T-helper 2 cell (primary cell): ENCODE measurements at regions not wholly inside any gene's neighbourhood (a gene's known extent, or its start where the extent isn't known, plus 50 kb on each side); places are given as distances from the start of the nearest gene placed in this dataset.

ENCODE experiments used
- DNase-seq, 5 experiments: peaks; one replicate each; pipeline versions ENCODE4 v3.0.0 to v3.0.0-alpha.2; 2012 to 2022

GRCh38 chr4:20412072-20412471, 160.4 kb downstream of the SLIT2 start:
- no peak for DNase-seq

GRCh38 chr4:20416800-20417199, 165.1 kb downstream of the SLIT2 start:
- DNase-seq: no peak

GRCh38 chr4:20418861-20419451, 167.3 kb downstream of the SLIT2 start:
- DNase-seq: peak in 2 of 5 experiments; percentile 4 to 76

GRCh38 chr4:20420916-20421602, 169.4 kb downstream of the SLIT2 start:
- no peak for DNase-seq

GRCh38 chr4:20421603-20421985, 169.9 kb downstream of the SLIT2 start:
- no peak for DNase-seq

- DNase-seq: peak in 1 of 5 experiments; percentile 40
Measured at GRCh38 chr4:20422398-20422797, 170.7 kb downstream of the SLIT2 start.

- no peak for DNase-seq
Measured at GRCh38 chr4:20423420-20423819, 171.7 kb downstream of the SLIT2 start.

- no peak for DNase-seq
Measured at GRCh38 chr4:20426028-20426427, 174.3 kb downstream of the SLIT2 start.

- DNase-seq: no peak
Measured at GRCh38 chr4:20428436-20429160, 176.9 kb downstream of the SLIT2 start.

- no peak for DNase-seq
Measured at GRCh38 chr4:20430259-20430941, 178.7 kb downstream of the SLIT2 start.

- DNase-seq: no peak
Measured at GRCh38 chr4:20431543-20431951, 179.8 kb downstream of the SLIT2 start.

GRCh38 chr4:20432088-20432487, 180.4 kb downstream of the SLIT2 start:
- DNase-seq: no peak

GRCh38 chr4:20433097-20433705, 181.5 kb downstream of the SLIT2 start:
- DNase-seq: no peak

- no peak for DNase-seq
Measured at GRCh38 chr4:20440170-20440569, 188.5 kb downstream of the SLIT2 start.

GRCh38 chr4:20443015-20443805, 191.5 kb downstream of the SLIT2 start:
- no peak for DNase-seq

GRCh38 chr4:20444599-20445337, 193.1 kb downstream of the SLIT2 start:
- no peak for DNase-seq

- DNase-seq: no peak
Measured at GRCh38 chr4:20445933-20446723, 194.4 kb downstream of the SLIT2 start.

- DNase-seq: no peak
Measured at GRCh38 chr4:20447103-20447502, 195.4 kb downstream of the SLIT2 start.

- DNase-seq: no peak
Measured at GRCh38 chr4:20451986-20452385, 200.3 kb downstream of the SLIT2 start.

GRCh38 chr4:20454515-20454914, 202.8 kb downstream of the SLIT2 start:
- no peak for DNase-seq

- DNase-seq: no peak
Measured at GRCh38 chr4:20456407-20456806, 204.7 kb downstream of the SLIT2 start.
